ENCODE measurements at regions not wholly inside any gene's neighbourhood (a gene's known extent, or its start where the extent isn't known, plus 50 kb on each side); places are given as distances from the start of the nearest gene placed in this dataset.

GRCh38 chr6:77403424-77403823 is 59.9 kb downstream of the HTR1B start:
- intact Hi-C loops (cut with DNase I; ENCODE audit: low total_unique reads) = no loop called here
- Histone ChIP-seq H3K9me3 (no peaks in the 10 kb centered on the region), H3K4me3 (no peak overlapping the region), H3K36me3 (ENCODE audit: low read depth, missing control alignments) (no peaks in the 10 kb centered on the region), H3K27ac (no peak overlapping the region), H3K27me3 (no peaks in the 10 kb centered on the region), H3K4me1 (no peaks in the 10 kb centered on the region)
- no peak for DNase-seq
- TF ChIP-seq POLR2A (IDR thresholded peaks at IDR 0.05) = no peak
- TF ChIP-seq CTCF (IDR thresholded peaks at IDR 0.05) = no peak

GRCh38 chr6:77401231-77401630 is 62.1 kb downstream of the HTR1B start:
- Histone ChIP-seq H3K36me3 (ENCODE audit: low read depth, missing control alignments) (no peaks in the 10 kb centered on the region), H3K27ac (no peak overlapping the region), H3K4me1 (no peaks in the 10 kb centered on the region), H3K9me3 (no peaks in the 10 kb centered on the region), H3K4me3 (no peak overlapping the region), H3K27me3 (no peaks in the 10 kb centered on the region)
- WGBS, 2 donors = 76 to 86% methylated on average over 2 of the region's 2 CpGs
- TF ChIP-seq CTCF (IDR thresholded peaks at IDR 0.05) = no peak
- no peak for TF ChIP-seq POLR2A (IDR thresholded peaks at IDR 0.05)
- DNase-seq = no peak
- intact Hi-C loops (cut with DNase I; ENCODE audit: low total_unique reads) = no loop called here

- Histone ChIP-seq H3K27ac (no peak overlapping the region), H3K9me3 (no peaks in the 10 kb centered on the region), H3K27me3 (no peaks in the 10 kb centered on the region), H3K4me1 (no peaks in the 10 kb centered on the region), H3K36me3 (ENCODE audit: low read depth, missing control alignments) (no peaks in the 10 kb centered on the region), H3K4me3 (no peak overlapping the region)
- no peak for DNase-seq
- TF ChIP-seq POLR2A (IDR thresholded peaks at IDR 0.05) = no peak
- no peak for TF ChIP-seq CTCF (IDR thresholded peaks at IDR 0.05)
- intact Hi-C loops (cut with DNase I; ENCODE audit: low total_unique reads) = no loop called here
- WGBS, 2 donors = 67 to 69% methylated on average over 1 of the region's 1 CpG
Measured at GRCh38 chr6:77397561-77397960, 65.7 kb downstream of the HTR1B start.

GRCh38 chr6:77389402-77389801 is 73.9 kb downstream of the HTR1B start:
- TF ChIP-seq CTCF (IDR thresholded peaks at IDR 0.05) (no peak), POLR2A (IDR thresholded peaks at IDR 0.05) (no peak)
- intact Hi-C loops (cut with DNase I; ENCODE audit: low total_unique reads) = no loop called here
- DNase-seq = no peak
- Histone ChIP-seq H3K9me3 (no peaks in the 10 kb centered on the region), H3K4me1 (no peaks in the 10 kb centered on the region), H3K27ac (no peak overlapping the region), H3K4me3 (no peak overlapping the region), H3K36me3 (ENCODE audit: low read depth, missing control alignments) (no peaks in the 10 kb centered on the region), H3K27me3 (no peaks in the 10 kb centered on the region)

GRCh38 chr6:77383026-77383425 is 80.3 kb downstream of the HTR1B start:
- no peaks in the 10 kb centered on the region for H3K9me3 ChIP-seq
- 34% methylated on average over 2 of the region's 2 CpGs for WGBS, 2 donors
- H3K4me3 ChIP-seq = no peak overlapping the region
- H3K36me3 ChIP-seq (ENCODE audit: low read depth, missing control alignments) = no peaks in the 10 kb centered on the region
- intact Hi-C loops (cut with DNase I; ENCODE audit: low total_unique reads) = no loop called here
- no peak for DNase-seq
- H3K4me1 ChIP-seq = no peaks in the 10 kb centered on the region
- no peak overlapping the region for H3K27ac ChIP-seq
- no peak for TF ChIP-seq POLR2A (IDR thresholded peaks at IDR 0.05)
- no peak for TF ChIP-seq CTCF (IDR thresholded peaks at IDR 0.05)
- H3K27me3 ChIP-seq = no peaks in the 10 kb centered on the region
